ENCODE measurements at regions not wholly inside any gene's neighbourhood (a gene's known extent, or its start where the extent isn't known, plus 50 kb on each side); places are given as distances from the start of the nearest gene placed in this dataset.

DNA sequence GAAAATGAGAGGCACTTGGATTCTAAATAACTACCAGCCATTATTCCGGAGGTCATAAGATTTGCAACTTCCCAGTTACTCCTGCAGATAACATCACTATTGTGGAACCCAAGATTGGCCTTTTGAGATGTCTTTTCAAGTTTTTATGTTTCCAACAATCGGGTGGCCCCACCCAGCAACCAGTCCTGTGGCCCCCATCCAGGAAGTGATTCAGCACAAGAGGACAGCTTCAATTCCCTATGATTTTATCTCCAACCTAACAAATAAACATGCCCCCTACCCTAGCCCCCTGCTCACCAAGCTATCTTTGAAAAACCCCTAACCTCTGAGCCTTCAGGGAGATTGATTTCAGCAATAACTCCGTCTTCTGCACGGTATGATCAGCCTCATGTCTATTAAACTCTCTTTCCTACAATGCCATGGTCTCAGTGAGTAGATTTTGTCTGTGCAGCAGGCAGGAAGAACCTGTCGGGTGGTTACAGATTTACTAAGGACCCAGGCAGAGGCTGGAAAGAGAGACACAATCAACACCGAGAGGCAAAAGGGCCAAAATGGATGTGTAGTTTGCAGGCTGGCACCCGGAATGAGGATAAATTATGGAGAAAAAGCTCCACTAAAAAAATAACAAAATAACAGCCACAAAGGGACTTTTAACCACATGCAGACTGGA lies 83.9 kb upstream of the UNC5B start:
- DNase-seq (no peak), ATAC-seq (ENCODE audit: low read depth) (no peak)
- Histone ChIP-seq H3K4ac (ENCODE audit: low read depth, low read length) (no peak overlapping the region), H2BK20ac (ENCODE audit: low read depth, low read length) (no peak overlapping the region), H3K27me3 (ENCODE audit: control insufficient read depth, insufficient read depth, low read length) (peaks cover 30% of the 10 kb centered on the region), H3K79me1 (ENCODE audit: low read depth in 1 of 2, low read length in 2 of 2) (no peaks in the 10 kb centered on the region), H3K4me2 (ENCODE audit: low read depth, low read length) (no peak overlapping the region), H3K36me3 (ENCODE audit: control insufficient read depth, insufficient read depth, low read length) (no peaks in the 10 kb centered on the region), H2AFZ (replicated peaks; ENCODE audit: low read length, poor library complexity) (no peak overlapping the region), H3K4me1 (ENCODE audit: control insufficient read depth, insufficient read depth, low read length) (no peaks in the 10 kb centered on the region), H4K91ac (ENCODE audit: insufficient read depth, low read depth, low read length) (no peak overlapping the region), H2AK9ac (replicated peaks; ENCODE audit: low read depth, low read length, poor library complexity) (no peak overlapping the region), H2BK5ac (ENCODE audit: low read depth, low read length, poor library complexity, severe bottlenecking) (no peak overlapping the region), H3K56ac (ENCODE audit: extremely low read depth, insufficient read depth, low read length) (no peak overlapping the region), H2AK5ac (ENCODE audit: low read depth, low read length) (no peak overlapping the region), H2BK120ac (ENCODE audit: low read depth, low read length) (no peak overlapping the region), H3K23ac (ENCODE audit: low read depth, low read length) (no peak overlapping the region), H3K9me3 (ENCODE audit: control insufficient read depth, insufficient read depth, low read length) (no peaks in the 10 kb centered on the region), H3K14ac (replicated peaks; ENCODE audit: low read depth, low read length) (no peak overlapping the region), H2BK15ac (ENCODE audit: low read depth, low read length) (no peak overlapping the region), H3K9ac (ENCODE audit: low read depth, low read length) (no peak overlapping the region), H3K18ac (ENCODE audit: low read depth, low read length) (no peak overlapping the region), H3K9me1 (ENCODE audit: insufficient read depth, low read length) (no peaks in the 10 kb centered on the region), H4K5ac (ENCODE audit: low read depth, low read length) (no peak overlapping the region), H4K8ac (ENCODE audit: low read depth in 2 of 2, low read length in 2 of 2) (no peak overlapping the region), H3K4me3 (ENCODE audit: insufficient read depth, low read depth, low read length) (no peak overlapping the region), H3K27ac (ENCODE audit: insufficient read depth, low read length) (no peak overlapping the region), H4K20me1 (ENCODE audit: insufficient read depth, low read length) (no peaks in the 10 kb centered on the region)
- CTCF ChIA-PET: no interaction called here
- WGBS, 2 experiments (ENCODE audit: extremely low coverage in 2 of 2, insufficient read length in 1 of 2): 71% methylated on average over 2 of the region's 7 CpGs; no CpG with 5 or more reads in 1 of the 2 experiments
- intact Hi-C loops (cut with micrococcal nuclease) (no loop called here), in situ Hi-C loops (cut with MboI; ENCODE audit: low sequenced_read_pairs) (no loop called here), dilution Hi-C loops (cut with HindIII; ENCODE audit: low sequenced_read_pairs, unreplicated experiment) (no loop called here)
- POLR2A ChIA-PET (ENCODE audit: unreplicated experiment): no interaction called here
- TF ChIP-seq NFE2L2 (IDR thresholded peaks at IDR 0.05; ENCODE audit: low read depth, low read length) (no peak), CTCF (conservative IDR thresholded peaks at IDR 0.05; ENCODE audit: low read depth, low read length) (no peak), MAZ (IDR thresholded peaks at IDR 0.05; ENCODE audit: borderline replicate concordance, low read depth, low read length) (no peak)
- TF ChIP-seq, protein P1, sequence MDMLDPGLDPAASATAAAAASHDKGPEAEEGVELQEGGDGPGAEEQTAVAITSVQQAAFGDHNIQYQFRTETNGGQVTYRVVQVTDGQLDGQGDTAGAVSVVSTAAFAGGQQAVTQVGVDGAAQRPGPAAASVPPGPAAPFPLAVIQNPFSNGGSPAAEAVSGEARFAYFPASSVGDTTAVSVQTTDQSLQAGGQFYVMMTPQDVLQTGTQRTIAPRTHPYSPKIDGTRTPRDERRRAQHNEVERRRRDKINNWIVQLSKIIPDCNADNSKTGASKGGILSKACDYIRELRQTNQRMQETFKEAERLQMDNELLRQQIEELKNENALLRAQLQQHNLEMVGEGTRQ (IDR thresholded peaks at IDR 0.05; ENCODE audit: low read depth, low read length): no peak
- BruUV-seq (replicated peaks): no TSS peak

All from IMR-90 (cell line).